HG03442 (cell line): ENCODE measurements at regions not wholly inside any gene's neighbourhood (a gene's known extent, or its start where the extent isn't known, plus 50 kb on each side); places are given as distances from the start of the nearest gene placed in this dataset.

Experiments used
- ATAC-seq: cut with Tn5 transposase; IDR thresholded peaks from one replicate; pipeline ENCODE4 v1.9.1; 2021; ENCODE audit warnings: mild to moderate bottlenecking, moderate library complexity; ENCODE audit not compliant: unreplicated experiment

DNA sequence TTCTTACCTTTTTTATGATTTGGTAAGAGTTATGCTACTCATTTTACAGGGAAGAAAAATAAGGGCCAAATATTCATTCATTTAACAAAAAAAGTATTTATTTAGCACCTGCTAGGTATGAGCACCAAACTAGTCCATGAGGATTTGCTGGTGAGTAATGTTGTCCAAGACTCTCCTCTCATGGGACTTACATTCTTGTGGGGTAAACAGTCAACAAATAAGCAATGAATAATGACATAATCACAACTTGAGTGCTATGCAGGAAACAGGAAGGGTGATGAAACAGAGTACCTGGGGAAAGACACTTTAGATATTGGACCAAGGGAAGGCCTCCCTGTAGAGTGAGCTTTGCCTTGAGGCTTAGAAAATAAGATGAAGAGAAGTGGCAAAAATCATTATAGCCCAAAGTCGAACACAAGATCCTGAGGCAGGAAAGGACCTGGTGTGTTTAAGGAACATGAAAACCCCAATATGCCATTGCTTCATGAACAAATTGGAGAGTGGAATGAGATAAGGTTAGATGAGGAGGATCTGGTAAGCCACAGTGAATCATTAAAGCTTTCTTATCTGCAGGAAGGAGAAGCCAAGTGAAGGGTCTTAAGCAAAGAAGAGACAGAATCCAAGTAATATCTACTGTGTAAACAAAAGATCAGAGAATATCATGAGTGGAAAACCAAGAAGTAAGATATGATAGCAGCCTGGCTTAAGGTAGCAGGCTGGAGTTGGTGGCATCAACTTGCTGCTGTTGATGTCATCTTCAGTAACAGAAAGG lies 294.5 kb upstream of the NBEA start:
- no peak for ATAC-seq

DNA sequence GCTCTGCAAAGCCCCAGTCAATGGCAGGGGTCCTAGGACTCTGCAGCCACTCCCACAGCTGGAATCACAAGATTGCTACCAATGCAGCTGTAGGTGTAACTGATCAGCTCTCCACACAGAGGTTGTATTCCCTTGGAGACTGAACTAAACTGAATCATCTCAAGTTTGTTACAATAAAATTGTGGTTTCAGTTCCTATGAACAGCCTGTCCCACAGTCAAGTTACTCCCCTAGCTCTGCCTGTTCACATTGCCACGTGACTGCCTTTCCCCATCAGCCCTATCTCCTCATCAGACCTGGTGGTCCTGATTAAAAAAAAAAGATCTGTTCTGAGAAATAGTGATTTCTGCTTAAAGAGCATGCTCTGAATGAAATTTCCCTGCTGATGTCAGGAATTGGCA lies 287.9 kb upstream of the NBEA start:
- ATAC-seq: no peak

DNA sequence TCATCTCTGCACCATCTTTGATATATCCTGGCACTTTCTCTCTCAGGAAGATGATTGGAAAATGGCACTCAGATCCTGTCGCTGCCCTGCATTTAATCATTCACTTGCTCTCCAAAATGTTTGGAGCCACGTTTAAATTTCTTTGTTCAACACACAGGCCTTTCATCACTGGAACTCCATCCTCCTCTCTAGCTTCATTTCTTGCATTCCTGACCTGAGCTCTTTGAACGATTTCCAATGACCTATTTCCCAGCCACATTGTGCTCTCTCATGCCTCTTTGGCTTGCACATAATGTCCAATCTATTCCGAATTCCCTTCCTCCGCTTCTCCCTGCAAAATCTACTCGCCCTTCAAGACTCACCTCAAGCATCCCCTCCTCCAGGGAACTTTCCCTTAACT lies 287.4 kb upstream of the NBEA start:
- ATAC-seq: no peak

DNA sequence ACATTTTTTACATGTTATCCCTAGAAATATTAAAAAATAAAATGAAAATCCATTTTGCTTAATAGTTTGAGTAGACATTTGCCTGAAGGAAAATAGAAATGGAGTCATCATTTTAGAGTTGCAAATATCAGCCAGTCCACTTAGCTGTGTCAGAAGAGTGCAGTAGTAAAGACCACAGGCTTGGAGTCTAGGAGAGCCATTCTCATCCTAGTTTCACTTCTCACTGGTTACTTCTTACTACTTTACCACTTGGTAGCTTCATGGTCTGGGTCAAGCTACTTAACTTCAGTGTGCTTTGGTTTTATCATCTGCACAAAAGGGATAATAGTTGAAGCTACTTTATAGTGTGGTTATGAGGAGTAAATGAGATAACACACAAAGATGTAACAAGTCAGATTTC lies 286.5 kb upstream of the NBEA start:
- ATAC-seq: no peak

DNA sequence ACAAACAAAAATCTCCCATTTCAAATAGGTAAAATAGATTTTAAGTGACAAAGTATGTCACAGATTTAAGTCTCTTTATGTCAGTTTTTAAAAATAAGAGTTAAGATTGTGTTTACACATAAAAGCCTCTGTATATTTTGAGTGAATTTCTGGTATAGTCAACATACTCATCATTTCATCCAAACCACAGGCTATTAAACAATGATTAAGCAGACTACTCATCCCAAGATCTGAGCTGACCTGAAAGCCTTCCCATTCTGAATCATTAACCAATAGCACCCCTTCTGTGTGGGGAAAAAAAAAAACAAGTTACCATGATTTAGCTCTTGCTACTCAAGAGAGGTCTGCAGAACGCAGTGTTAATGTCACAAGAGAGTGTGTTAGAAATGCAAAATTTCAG lies 284.4 kb upstream of the NBEA start:
- ATAC-seq: no peak

DNA sequence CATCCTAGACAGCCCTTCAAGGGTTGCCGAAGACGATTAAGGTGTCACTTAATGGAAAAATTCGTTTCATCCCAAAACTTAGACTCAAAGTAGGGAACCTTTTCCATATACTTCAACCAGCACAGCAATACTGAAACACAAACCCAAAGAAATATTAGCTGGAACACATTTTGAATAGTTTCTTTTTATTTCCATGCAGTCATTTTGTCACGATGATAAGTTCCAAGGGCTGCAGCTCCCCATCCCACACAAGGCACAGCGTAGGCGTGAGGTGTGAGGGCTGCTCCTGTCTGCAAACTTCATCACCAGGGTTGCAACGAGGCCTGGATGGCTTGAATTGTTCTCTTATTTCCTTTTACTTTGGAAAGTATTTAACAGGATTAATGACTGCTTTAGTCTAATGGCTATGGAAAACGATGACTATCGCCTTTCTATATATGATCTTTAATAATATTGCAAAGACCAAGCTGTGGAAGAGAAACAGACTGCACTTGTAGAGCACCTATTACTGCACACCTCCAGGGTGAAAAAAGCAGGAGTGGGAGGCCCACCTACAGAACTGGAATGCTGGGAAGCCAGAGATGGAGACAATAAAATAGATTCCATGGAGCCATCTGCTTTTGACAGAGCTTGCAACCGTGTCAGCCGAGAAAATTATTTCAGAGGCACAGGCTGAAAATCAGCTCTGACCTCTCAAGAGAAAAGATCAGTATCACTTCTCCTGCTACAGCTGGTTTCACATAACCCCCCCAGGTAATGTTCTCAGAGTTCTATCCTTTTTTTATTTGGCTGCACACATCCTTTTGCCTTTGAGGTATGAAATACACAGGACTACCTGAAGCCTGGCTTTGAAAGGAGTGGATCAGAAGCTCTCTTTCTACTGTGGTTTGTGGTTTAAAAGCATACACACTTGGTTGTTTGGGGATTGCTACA lies 274.5 kb upstream of the NBEA start:
- ATAC-seq: no peak

DNA sequence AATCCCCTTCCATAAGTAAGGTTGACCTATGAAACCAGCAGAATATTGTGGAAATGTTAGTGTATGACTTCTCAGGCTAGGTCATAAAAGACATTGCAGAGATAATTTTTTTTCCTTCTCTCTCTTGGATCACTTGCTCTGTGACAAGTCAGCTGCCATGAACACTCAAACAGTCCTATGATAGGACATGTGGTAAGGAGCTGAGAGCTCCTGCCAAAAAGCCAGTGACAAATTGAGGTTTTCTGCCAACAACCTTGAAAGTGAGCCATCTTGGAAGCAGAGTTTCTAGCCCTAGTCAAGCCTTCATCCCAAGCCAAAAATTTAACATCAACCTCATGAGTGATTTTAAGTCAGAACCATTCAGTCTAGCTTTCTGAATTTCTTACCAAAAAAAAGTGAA lies 270.9 kb upstream of the NBEA start:
- ATAC-seq: no peak

DNA sequence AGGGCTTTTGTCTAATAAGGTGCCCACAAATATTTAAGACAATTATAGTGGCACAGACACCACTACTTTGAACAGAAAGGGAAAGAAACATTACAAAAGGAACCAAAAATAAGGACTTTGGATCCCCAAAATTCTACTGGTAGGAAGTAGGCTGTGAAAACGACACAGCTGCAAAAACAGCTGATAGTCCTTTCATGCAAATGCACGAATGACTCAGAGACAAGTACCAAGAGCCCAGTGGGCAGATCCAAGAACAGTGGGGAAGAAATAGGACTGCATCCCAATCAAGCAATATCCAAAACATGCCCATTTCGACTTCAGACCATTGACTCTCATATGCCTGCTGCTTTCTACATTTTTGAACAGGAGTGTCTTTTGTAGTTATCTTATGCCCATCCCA lies 269.4 kb upstream of the NBEA start:
- ATAC-seq: no peak

DNA sequence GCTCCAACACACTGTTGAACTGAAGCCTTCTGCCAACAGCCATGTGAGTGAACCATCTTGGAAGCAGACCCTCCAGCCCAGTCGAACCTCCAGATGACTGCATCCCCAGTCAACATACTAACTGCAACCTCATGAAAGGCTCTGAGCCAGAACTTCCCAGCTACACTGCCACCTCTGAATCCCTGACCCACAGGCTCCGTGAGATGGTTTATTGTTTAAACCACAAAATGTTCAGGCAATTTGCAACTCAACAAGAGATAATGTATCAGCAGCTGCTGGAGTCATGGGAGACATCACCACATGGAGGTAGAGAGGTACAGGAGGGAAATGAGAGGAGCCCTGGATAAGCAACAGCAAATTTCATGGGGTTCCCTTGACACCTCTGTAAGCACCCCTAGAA lies 266.4 kb upstream of the NBEA start:
- no peak for ATAC-seq

DNA sequence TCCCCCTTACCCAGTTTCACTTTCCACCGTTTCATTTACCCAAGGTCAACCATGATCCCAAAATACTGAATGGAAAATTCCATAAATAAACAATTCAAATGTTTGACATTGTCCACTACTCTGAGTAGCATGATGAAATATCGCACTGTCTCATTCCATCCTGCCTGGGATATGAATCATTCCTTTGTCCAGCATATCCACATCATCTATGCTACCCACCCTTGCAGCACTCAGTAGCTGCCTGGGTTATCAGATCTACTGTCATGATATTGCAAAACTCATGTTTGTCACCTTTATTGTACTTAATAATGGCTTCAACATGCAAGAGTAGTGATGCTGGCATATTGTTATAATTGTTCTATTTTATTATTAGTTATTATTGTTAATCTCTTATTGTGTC lies 263.9 kb upstream of the NBEA start:
- no peak for ATAC-seq

DNA sequence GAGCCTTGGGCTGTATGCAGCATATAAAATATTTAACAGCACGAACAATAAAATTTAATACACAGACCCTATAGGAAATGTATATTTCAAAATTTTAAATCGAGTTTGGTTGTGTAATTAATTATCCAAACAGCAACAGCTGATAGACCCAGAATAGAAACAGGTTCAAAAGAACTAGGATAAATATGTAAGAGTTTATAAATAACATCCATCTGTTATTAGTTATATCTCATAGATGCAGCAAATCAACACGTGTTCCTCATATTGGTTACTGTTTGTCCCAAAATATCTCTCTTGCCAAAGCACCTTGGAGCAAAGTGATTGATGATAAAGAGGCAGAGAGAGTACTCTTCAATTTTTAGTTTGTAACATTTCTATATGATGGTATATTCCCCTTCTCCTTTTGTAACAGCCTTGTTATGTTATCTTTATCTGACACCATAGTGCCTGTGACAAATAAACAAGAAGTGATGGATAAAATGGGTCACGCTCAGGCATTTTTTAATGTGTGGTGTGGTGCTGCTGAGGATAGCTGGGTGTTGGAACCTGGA lies 260.6 kb upstream of the NBEA start:
- no peak for ATAC-seq

DNA sequence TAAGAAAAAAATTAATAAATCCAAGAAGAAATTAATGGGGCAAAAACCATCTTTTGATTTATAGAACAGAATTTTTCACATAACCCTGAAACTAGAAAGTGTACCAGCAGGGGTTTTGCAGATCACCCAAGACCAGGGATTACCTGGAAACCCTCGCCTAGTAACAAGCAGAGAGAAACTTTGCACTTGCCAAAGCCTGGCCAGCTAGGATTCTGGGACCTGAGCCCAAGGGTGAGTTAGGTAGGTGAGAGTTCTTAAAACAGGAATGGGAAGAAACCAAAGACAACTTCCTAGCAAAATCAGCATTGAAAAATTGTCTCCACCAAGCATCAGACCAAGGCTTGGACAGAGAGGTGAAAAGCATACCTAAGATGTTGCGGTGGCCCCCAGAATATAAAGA lies 247.0 kb upstream of the NBEA start:
- ATAC-seq: no peak

DNA sequence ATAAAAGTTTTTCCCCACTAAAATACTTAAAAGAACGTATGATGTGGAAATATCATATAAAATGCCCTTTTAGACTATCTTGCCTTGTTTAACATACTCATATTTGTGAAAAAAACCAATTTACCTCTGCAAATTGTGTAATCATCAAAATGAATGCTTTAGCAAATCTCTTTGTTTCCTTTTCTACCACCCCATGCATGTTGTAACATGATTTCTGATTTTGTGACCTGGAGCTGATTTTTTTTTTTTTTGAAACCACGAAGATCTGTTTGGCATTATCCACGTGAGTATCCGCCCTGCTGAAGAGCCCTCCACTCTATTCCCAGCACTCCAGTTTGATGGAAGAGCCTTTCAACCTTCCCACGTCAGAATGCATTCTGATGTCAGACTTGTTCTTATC lies 245.8 kb upstream of the NBEA start:
- ATAC-seq: no peak

DNA sequence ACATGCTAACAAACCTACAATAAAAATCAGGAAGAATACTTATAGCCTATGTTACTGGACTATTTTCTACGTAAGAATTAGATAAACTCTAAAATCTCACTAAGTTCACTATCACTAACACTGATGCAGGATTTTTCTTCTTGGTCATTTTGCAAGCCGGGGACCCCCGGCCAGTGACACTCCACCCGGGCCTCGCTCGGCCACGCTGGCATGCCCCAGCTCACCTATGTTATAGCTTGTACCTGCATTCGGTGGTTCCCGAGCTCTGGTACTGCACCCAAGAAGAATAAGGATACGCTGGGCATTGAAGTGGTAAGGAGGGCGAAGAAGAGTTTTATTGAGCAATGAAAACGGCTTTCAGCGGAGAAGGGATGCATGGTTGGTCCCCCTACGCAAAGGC lies 245.3 kb upstream of the NBEA start:
- no peak for ATAC-seq

DNA sequence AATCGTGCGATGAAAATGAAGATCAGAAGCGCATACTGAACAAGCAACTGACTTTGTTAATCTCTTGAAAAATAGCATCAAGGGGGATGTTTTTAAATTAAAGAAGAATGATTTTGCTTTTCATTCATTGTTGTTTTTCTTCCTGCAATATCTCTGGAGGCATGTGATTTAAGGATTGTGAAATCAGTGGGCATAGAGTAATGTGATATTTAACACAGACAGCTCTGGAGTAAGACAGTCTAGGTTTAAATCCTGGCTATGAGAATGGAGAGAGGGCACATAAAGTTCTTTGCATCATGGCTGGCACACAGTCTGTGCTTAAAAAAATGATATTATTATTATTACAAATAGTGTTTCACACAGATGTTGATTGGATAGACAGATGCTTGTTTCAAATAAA lies 243.1 kb upstream of the NBEA start:
- no peak for ATAC-seq

DNA sequence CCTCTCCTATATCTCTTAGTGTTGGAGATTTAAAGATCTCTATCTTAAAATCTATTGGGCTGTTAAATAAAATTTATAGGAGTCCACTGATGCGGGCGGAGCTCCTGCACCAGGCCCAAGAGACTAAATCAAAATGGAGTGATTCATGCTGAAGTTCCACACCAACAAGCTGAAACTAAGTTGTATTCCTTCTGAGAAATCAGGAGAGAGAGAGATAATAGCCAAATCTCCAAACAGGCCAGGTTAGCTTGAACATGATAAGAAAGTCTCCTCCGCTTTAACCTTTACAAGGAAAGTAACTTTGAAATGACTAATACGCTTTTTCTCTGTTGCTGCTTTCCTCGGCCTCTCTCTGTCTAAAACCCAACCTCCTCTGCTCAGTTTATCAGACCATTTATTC lies 241.9 kb upstream of the NBEA start:
- ATAC-seq: no peak

DNA sequence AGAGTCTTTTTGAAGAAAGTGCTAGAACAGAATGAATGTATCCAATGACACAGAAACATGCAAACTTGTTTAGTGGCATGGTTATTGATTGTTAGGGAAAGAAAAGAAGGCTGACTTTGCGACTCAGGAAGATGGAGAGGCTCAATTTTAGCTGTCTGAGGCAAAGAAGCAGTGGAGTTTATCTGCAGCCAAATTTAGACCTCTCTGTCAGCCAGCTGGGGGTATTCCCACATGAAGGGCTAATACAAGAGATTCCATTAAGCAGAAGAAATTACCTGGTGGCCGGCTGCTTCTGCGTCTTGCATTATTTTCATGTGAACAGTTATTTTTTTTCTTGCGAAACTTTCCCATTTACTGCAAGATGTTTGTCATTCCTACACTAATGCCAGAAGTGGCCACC lies 240.2 kb upstream of the NBEA start:
- ATAC-seq: no peak

DNA sequence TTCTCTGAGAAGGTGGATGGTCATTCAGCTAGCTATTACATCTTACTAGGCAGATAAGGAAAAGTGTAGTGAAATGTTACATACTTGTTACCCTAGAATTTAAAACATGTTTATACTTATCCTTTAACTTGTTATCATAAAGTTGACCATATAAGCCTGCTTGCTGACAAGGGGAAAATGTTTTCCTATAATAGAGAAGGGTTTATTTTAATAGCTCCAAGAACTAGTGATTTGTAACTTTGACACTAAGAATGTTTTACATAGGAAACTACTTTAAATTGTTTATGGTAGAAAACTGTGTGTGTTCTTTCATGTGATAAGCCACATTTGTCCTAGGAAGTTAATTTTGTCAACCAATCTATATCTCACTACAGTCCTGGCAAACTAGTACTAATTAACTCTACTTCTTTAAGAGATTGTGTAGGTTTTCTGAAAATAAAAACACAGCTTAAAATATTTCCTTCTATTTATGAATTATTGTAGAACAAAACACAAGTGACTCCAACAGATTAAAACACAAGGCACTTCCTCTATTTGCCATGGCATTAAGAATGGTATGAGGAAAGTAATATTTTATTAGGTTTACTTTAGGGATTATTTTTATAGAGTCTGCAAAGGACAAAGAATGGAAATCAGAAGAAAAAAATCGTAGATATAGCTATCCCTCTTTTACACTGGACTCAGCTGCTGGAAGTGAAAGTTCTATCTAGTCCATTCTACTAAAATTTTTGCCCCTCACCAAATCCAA lies 233.3 kb upstream of the NBEA start:
- ATAC-seq: no peak

DNA sequence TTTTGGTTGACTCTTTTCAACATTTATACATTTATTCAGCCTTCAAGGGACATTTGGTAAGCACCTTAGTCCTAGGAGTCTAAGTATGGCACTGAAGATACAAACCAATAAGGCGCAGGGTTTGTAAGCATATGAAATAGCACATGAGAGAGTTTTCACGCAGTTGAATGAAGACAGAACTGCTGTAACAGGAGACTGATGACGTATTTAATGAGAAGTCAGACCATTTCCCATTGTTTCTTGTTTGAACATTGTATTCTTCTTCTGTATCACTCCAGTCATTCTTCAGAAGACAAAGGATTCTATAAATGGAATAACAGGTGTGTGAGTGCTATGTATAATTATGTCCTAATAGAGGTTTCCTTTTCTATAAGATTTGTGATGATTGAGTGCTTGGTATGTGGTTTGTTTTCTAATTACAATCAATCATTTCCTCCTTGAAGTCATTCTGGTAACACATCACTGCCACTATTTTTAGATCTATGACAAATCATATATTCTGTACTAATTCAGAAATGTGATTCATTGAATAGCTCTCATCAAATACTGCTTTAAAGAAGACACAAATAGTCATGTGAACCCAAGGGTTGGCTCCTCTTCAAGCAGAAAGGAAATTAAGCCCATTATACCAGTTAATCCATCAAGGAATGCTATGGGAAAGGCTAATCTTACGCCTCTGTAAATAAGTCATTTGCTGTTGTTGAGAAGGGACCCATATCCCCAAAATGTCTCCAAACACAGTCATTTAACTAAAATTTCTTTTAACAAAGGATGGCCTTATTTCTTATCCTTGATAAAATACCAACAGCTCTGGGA lies 222.8 kb upstream of the NBEA start:
- ATAC-seq: no peak

DNA sequence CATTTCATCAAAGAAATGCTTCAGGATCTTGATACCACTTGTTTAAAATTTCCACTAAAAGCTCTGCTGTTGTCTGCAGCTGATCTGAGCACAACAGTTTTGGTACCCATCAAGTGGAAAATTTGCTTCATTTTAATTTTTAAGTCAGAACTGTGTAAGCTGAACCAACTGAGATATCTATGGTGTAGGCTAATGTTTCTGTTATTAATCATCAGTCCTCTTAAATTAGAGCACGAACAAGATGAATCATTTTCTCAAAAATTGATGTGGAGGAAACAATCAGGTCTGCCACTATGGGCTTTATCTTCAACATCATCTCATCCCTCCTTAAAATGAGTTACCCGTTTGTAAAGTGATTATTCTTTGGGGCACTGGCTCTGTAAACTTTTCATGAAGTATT lies 221.5 kb upstream of the NBEA start:
- no peak for ATAC-seq
